A549 (cell line): ENCODE measurements at regions not wholly inside any gene's neighbourhood (a gene's known extent, or its start where the extent isn't known, plus 50 kb on each side); places are given as distances from the start of the nearest gene placed in this dataset.

Experiments used
- ATAC-seq, 2 experiments: fragments of 200-7000 bp in 1 of 2; fragments of >200 bp in 1 of 2; cut with Nextera tagmentation in 1 of 2; cut with Tn5 transposase in 1 of 2; 3 replicates each; pipeline versions ENCODE4 v1.8.0 to v1.9.1; 2018 to 2020; ENCODE audit warnings: mild to moderate bottlenecking in 1 of 2, moderate library complexity in 1 of 2
- CTCF ChIA-PET: fragments of 300-600 bp; sonication (Branson Sonifier 250); formaldehyde crosslinking; extraction: SDS; loops from one replicate; lab custom pipeline; 2021; ENCODE audit warnings: antibody characterized with exemption, inconsistent platforms; lab: Yijun Ruan, JAX
- POLR2A ChIA-PET: fragments of 350-600 bp; formaldehyde crosslinking; extraction: SDS; loops from one replicate; lab custom pipeline; 2021; ENCODE audit warnings: antibody characterized with exemption, inconsistent platforms; lab: Yijun Ruan, JAX
- DNase-seq, 2 experiments: peaks; one replicate each; pipeline versions ENCODE4 v3.0.0 to v3.0.0-alpha.2; 2011 to 2016; ENCODE audit warnings: low read depth in 1 of 2, low spot score in 1 of 2
- FAIRE-seq: peaks from 2 replicates; lab custom pipeline; 2011; peaks lifted over from hg19 to GRCh38; lab: Jason Lieb, UNC
- H3K27ac ChIP-seq, 2 experiments: fragments of >200 bp; sonication (Bioruptor Twin); formaldehyde crosslinking; 3 replicates each; pipeline ENCODE4 v1.5.1; 2016 to 2017
- H3K4me1 ChIP-seq: fragments of >200 bp; sonication (Bioruptor Twin); formaldehyde crosslinking; 3 replicates; pipeline ENCODE4 v1.6.1; 2016
- H3K4me2 ChIP-seq: fragments of >200 bp; sonication (Bioruptor Twin); formaldehyde crosslinking; 3 replicates; pipeline ENCODE4 v1.6.1; 2016
- H3K4me3 ChIP-seq: fragments of >200 bp; sonication (Bioruptor Twin); formaldehyde crosslinking; 3 replicates; pipeline ENCODE4 v1.5.1; 2016
- H3K9me3 ChIP-seq: fragments of >200 bp; sonication (Bioruptor Twin); formaldehyde crosslinking; 3 replicates; pipeline ENCODE4 v1.6.1; 2016
- BHLHE40 ChIP-seq: IDR thresholded peaks from 2 replicates; pipeline ENCODE4 v1.6.1; 2012; ENCODE audit warnings: low read depth, low read length, inconsistent platforms
- CEBPB ChIP-seq, 2 experiments: fragments of >200 bp in 1 of 2; sonication (Bioruptor Twin) in 1 of 2; formaldehyde crosslinking in 1 of 2; IDR thresholded peaks; 2 replicates each; pipeline ENCODE4 v1.6.1; 2012 to 2016
- CHD4 ChIP-seq: fragments of 200-600 bp; sonication (generic); IDR thresholded peaks from 2 replicates; pipeline ENCODE4 v1.6.1; 2016; ENCODE audit warnings: antibody characterized with exemption, mild to moderate bottlenecking, borderline replicate concordance
- EHMT2 ChIP-seq: fragments of 200-600 bp; sonication (generic); IDR thresholded peaks from 2 replicates; pipeline ENCODE4 v1.6.1; 2016; ENCODE audit warnings: antibody characterized with exemption, low read depth, mild to moderate bottlenecking, moderate library complexity
- ELK1 ChIP-seq: fragments of 150-350 bp; IDR thresholded peaks from 2 replicates; pipeline ENCODE4 v1.6.1; 2014; ENCODE audit warnings: low read depth, mild to moderate bottlenecking, low read length
- ESRRA ChIP-seq: fragments of 150-350 bp; IDR thresholded peaks from 2 replicates; pipeline ENCODE4 v1.6.1; 2014; ENCODE audit warnings: mild to moderate bottlenecking, low read length, borderline replicate concordance
- FOSB ChIP-seq: fragments of 250-450 bp; sonication (Bioruptor Pico); IDR thresholded peaks from 2 replicates; pipeline ENCODE4 v1.5.0; 2020; ENCODE audit warnings: mild to moderate bottlenecking, moderate library complexity
- GATA3 ChIP-seq: IDR thresholded peaks from 2 replicates; pipeline ENCODE4 v1.6.1; 2012; ENCODE audit warnings: borderline replicate concordance
- HES2 ChIP-seq: fragments of >200 bp; sonication (Bioruptor Twin); formaldehyde crosslinking; IDR thresholded peaks from 2 replicates; pipeline ENCODE4 v1.6.1; 2016
- HEYL ChIP-seq: fragments of 250-450 bp; sonication (Bioruptor Pico); IDR thresholded peaks from 2 replicates; pipeline ENCODE4 v1.8.0; 2021; ENCODE audit warnings: mild to moderate bottlenecking, moderate library complexity
- HOXA7 ChIP-seq: fragments of 250-450 bp; sonication (Bioruptor Pico); IDR thresholded peaks from 2 replicates; pipeline ENCODE4 v1.5.0; 2020; ENCODE audit warnings: mild to moderate bottlenecking, moderate library complexity
- KDM5A ChIP-seq: fragments of 200-600 bp; sonication (generic); IDR thresholded peaks from 2 replicates; pipeline ENCODE4 v1.6.1; 2016; ENCODE audit warnings: antibody characterized with exemption, mild to moderate bottlenecking
- MYC ChIP-seq: IDR thresholded peaks from 2 replicates; pipeline ENCODE4 v1.6.1; 2012; ENCODE audit warnings: mild to moderate bottlenecking, inconsistent platforms, low read length, improper control_type of control experiment, borderline replicate concordance
- NFE2L2 ChIP-seq: fragments of 150-350 bp; conservative IDR thresholded peaks from 2 replicates; pipeline ENCODE4 v1.6.1; 2014; ENCODE audit warnings: low read length
- NPAS2 ChIP-seq: fragments of 250-450 bp; sonication (Bioruptor Pico); IDR thresholded peaks from 2 replicates; pipeline ENCODE4 v1.8.0; 2022; ENCODE audit warnings: mild to moderate bottlenecking, moderate library complexity, borderline replicate concordance
- NR3C1 ChIP-seq: fragments of >200 bp; sonication (Bioruptor Twin); formaldehyde crosslinking; IDR thresholded peaks from 3 replicates; pipeline ENCODE4 v1.6.1; 2017
- POLR2AphosphoS2 ChIP-seq: conservative IDR thresholded peaks from 2 replicates; pipeline ENCODE4 v1.6.1; 2012; ENCODE audit warnings: low read length, improper control_type of control experiment, inconsistent platforms
- RCOR1 ChIP-seq: fragments of 150-350 bp; IDR thresholded peaks from 2 replicates; pipeline ENCODE4 v1.6.1; 2014; ENCODE audit warnings: antibody characterized with exemption, low read length, low read depth
- RNF2 ChIP-seq: fragments of 200-600 bp; sonication (generic); IDR thresholded peaks from 2 replicates; pipeline ENCODE4 v1.6.1; 2016; ENCODE audit warnings: low read depth, mild to moderate bottlenecking, antibody characterized with exemption, moderate library complexity, borderline replicate concordance
- SMC3 ChIP-seq: fragments of >200 bp; sonication (Bioruptor Twin); formaldehyde crosslinking; IDR thresholded peaks from 3 replicates; pipeline ENCODE4 v1.6.1; 2018; ENCODE audit warnings: inconsistent platforms
- ZC3H11A ChIP-seq: fragments of 450-650 bp; IDR thresholded peaks from 2 replicates; pipeline ENCODE4 v1.6.1; 2014; ENCODE audit warnings: antibody characterized with exemption, mild to moderate bottlenecking
- WGBS: methylation state at CpG from one replicate; pipeline ENCODE4 v1.1.6; 2017; ENCODE audit errors: missing lambda C conversion rate; 5-methylcytosine and 5-hydroxymethylcytosine counted together
- TF ChIP-seq, protein P1 (sequence below): fragments of 200-600 bp; sonication (generic); IDR thresholded peaks from 2 replicates; pipeline ENCODE4 v1.6.1; 2016; ENCODE audit warnings: antibody characterized with exemption, mild to moderate bottlenecking, moderate library complexity
- TF ChIP-seq, protein P2 (sequence below): IDR thresholded peaks from 2 replicates; pipeline ENCODE4 v1.6.1; 2012
- TF ChIP-seq, protein P3 (sequence below): fragments of 250-450 bp; sonication (Bioruptor Pico); IDR thresholded peaks from 2 replicates; pipeline ENCODE4 v1.5.0; 2020; ENCODE audit warnings: low read depth, mild to moderate bottlenecking, moderate library complexity
- TF ChIP-seq, protein P4 (sequence below): IDR thresholded peaks from 2 replicates; pipeline ENCODE4 v1.6.1; 2012

- ChIA-PET POLR2A (no interaction called here), CTCF (no interaction called here)
- whole genome bisulfite sequencing: 4% methylated on average over 1 of the region's 1 CpG
- ATAC-seq (no peak), FAIRE-seq (no peak), DNase-seq (no peak)
- H3K9me3 ChIP-seq: no peaks in the 10 kb centered on the region
- H3K4me1 ChIP-seq: no peaks in the 10 kb centered on the region
- TF ChIP-seq HOXA7: no peak
- no peak for TF ChIP-seq HES2
- TF ChIP-seq CEBPB (IDR thresholded peaks at IDR 0.05): no peak
- no peak for TF ChIP-seq BHLHE40
- TF ChIP-seq, protein P1, sequence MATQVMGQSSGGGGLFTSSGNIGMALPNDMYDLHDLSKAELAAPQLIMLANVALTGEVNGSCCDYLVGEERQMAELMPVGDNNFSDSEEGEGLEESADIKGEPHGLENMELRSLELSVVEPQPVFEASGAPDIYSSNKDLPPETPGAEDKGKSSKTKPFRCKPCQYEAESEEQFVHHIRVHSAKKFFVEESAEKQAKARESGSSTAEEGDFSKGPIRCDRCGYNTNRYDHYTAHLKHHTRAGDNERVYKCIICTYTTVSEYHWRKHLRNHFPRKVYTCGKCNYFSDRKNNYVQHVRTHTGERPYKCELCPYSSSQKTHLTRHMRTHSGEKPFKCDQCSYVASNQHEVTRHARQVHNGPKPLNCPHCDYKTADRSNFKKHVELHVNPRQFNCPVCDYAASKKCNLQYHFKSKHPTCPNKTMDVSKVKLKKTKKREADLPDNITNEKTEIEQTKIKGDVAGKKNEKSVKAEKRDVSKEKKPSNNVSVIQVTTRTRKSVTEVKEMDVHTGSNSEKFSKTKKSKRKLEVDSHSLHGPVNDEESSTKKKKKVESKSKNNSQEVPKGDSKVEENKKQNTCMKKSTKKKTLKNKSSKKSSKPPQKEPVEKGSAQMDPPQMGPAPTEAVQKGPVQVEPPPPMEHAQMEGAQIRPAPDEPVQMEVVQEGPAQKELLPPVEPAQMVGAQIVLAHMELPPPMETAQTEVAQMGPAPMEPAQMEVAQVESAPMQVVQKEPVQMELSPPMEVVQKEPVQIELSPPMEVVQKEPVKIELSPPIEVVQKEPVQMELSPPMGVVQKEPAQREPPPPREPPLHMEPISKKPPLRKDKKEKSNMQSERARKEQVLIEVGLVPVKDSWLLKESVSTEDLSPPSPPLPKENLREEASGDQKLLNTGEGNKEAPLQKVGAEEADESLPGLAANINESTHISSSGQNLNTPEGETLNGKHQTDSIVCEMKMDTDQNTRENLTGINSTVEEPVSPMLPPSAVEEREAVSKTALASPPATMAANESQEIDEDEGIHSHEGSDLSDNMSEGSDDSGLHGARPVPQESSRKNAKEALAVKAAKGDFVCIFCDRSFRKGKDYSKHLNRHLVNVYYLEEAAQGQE: no peak
- no peak for TF ChIP-seq ELK1
- TF ChIP-seq MYC: no peak
- TF ChIP-seq KDM5A: no peak
- no peak for TF ChIP-seq SMC3
- TF ChIP-seq ESRRA: no peak
- no peak for TF ChIP-seq CHD4
- TF ChIP-seq, protein P2, sequence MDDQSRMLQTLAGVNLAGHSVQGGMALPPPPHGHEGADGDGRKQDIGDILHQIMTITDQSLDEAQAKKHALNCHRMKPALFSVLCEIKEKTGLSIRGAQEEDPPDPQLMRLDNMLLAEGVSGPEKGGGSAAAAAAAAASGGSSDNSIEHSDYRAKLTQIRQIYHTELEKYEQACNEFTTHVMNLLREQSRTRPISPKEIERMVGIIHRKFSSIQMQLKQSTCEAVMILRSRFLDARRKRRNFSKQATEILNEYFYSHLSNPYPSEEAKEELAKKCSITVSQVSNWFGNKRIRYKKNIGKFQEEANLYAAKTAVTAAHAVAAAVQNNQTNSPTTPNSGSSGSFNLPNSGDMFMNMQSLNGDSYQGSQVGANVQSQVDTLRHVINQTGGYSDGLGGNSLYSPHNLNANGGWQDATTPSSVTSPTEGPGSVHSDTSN: no peak
- no peak overlapping the region for H3K4me3 ChIP-seq
- H3K4me2 ChIP-seq: no peak overlapping the region
- no peak overlapping the region for H3K27ac ChIP-seq
Observed at GRCh38 chr4:165682611-165683010, 190.4 kb upstream of the TLL1 start.

DNA sequence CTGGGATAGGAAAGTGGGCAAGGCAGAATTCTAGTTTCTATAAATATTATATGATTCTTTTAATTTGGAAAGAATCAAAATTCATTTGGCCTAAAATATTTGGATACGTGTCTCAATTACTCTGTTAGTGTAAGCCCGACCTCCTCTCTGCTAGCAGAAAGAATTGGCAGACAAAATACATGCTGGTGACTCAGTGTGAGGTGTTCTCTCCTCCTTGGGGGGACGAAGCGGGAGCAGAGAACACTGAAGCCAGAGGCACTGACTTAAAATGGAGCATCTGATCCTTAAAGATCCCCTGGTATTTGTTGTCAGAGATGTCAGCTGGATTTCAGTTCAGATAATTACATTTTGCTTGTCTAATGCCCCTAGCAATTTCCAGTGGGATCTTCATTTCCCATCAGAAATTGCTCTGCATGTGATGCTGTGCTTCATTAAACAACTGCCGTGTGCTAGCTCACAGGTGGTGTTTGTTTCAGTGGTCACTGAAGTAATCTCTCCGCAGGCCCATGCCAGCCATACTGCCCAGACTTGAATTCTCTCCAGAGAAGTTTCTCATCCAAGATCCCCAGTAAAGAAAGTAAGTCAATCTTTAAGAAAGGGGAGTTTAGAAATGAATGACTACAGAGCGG, 188.7 kb upstream of the TLL1 start:
- DNase-seq (no peak), ATAC-seq (0 out of 6 replicates have a peak, but pooled peaks of 1 of the 2 experiments have one; percentile 42), FAIRE-seq (no peak)
- WGBS: 49% methylated on average over 7 of the region's 7 CpGs
- TF ChIP-seq, protein P1: no peak
- TF ChIP-seq HEYL (CRISPR knock-in tag): no peak
- no peak for TF ChIP-seq GATA3
- TF ChIP-seq HES2: no peak
- no peak for TF ChIP-seq NPAS2 (CRISPR knock-in tag)
- TF ChIP-seq, protein P3, sequence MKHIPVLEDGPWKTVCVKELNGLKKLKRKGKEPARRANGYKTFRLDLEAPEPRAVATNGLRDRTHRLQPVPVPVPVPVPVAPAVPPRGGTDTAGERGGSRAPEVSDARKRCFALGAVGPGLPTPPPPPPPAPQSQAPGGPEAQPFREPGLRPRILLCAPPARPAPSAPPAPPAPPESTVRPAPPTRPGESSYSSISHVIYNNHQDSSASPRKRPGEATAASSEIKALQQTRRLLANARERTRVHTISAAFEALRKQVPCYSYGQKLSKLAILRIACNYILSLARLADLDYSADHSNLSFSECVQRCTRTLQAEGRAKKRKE (CRISPR knock-in tag): no peak
- no peak for TF ChIP-seq POLR2AphosphoS2
- no peak for TF ChIP-seq NFE2L2
- no peak for TF ChIP-seq RCOR1
- no peak for TF ChIP-seq HOXA7
- TF ChIP-seq, protein P4, sequence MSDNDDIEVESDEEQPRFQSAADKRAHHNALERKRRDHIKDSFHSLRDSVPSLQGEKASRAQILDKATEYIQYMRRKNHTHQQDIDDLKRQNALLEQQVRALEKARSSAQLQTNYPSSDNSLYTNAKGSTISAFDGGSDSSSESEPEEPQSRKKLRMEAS: no peak
- TF ChIP-seq CEBPB (IDR thresholded peaks at IDR 0.05): no peak
- TF ChIP-seq ZC3H11A: no peak
- no peak for TF ChIP-seq NR3C1
- TF ChIP-seq FOSB (CRISPR knock-in tag): no peak
- TF ChIP-seq EHMT2: no peak
- TF ChIP-seq RNF2: no peak
- no peak overlapping the region for H3K27ac ChIP-seq
- H3K4me3 ChIP-seq: no peak overlapping the region
- H3K4me1 ChIP-seq: no peaks in the 10 kb centered on the region
- ChIA-PET CTCF (no interaction called here), POLR2A (no interaction called here)
- H3K9me3 ChIP-seq: no peaks in the 10 kb centered on the region
- H3K4me2 ChIP-seq: no peak overlapping the region
